Mammary epithelial cell (primary cell): ENCODE measurements at regions not wholly inside any gene's neighbourhood (a gene's known extent, or its start where the extent isn't known, plus 50 kb on each side); places are given as distances from the start of the nearest gene placed in this dataset.

Experiments used
- EZH2 ChIP-seq: IDR thresholded peaks from 2 replicates; pipeline ENCODE4 v1.6.1; 2012; ENCODE audit warnings: low read length, inconsistent platforms, borderline replicate concordance
- TF ChIP-seq, protein P1 (sequence below), 2 donors: IDR thresholded peaks in 1 of 2; conservative IDR thresholded peaks in 1 of 2; 2 replicates each; pipeline ENCODE4 v1.5.1; 2011 to 2012; ENCODE audit warnings: inconsistent platforms in 2 of 2, low read length in 2 of 2, mild to moderate bottlenecking in 2 of 2, control low read depth in 1 of 2, low read depth in 1 of 2; ENCODE audit not compliant: insufficient read depth in 1 of 2; ENCODE audit errors: extremely low read depth in 1 of 2

GRCh38 chr4:103982454-103982853, 262.7 kb upstream of the TACR3 start:
- TF ChIP-seq, protein P1, sequence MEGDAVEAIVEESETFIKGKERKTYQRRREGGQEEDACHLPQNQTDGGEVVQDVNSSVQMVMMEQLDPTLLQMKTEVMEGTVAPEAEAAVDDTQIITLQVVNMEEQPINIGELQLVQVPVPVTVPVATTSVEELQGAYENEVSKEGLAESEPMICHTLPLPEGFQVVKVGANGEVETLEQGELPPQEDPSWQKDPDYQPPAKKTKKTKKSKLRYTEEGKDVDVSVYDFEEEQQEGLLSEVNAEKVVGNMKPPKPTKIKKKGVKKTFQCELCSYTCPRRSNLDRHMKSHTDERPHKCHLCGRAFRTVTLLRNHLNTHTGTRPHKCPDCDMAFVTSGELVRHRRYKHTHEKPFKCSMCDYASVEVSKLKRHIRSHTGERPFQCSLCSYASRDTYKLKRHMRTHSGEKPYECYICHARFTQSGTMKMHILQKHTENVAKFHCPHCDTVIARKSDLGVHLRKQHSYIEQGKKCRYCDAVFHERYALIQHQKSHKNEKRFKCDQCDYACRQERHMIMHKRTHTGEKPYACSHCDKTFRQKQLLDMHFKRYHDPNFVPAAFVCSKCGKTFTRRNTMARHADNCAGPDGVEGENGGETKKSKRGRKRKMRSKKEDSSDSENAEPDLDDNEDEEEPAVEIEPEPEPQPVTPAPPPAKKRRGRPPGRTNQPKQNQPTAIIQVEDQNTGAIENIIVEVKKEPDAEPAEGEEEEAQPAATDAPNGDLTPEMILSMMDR (conservative IDR thresholded peaks at IDR 0.05 in 1 of 2, IDR thresholded peaks at IDR 0.05 in 1 of 2; ENCODE audit: extremely low read depth in 1 of 2, insufficient read depth in 1 of 2, low read depth in 1 of 2, low read length in 2 of 2): no peak
- no peak for TF ChIP-seq EZH2
